Large intestine (tissue), 3 donors: ENCODE measurements at regions not wholly inside any gene's neighbourhood (a gene's known extent, or its start where the extent isn't known, plus 50 kb on each side); places are given as distances from the start of the nearest gene placed in this dataset.

Experiments
- DNase-seq, 2 donors: peaks; one replicate each; pipeline versions ENCODE4 v3.0.0 to v3.0.0-alpha.2; 2013
- H3K27ac ChIP-seq: one replicate; pipeline ENCODE4 v1.5.1; 2013; ENCODE audit warnings: low read length
- H3K27me3 ChIP-seq: 2 replicates; pipeline ENCODE4 v1.6.1; 2013; ENCODE audit warnings: low read length; ENCODE audit not compliant: control insufficient read depth, insufficient read depth
- H3K36me3 ChIP-seq: 2 replicates; pipeline ENCODE4 v1.6.1; 2013; ENCODE audit warnings: low read length; ENCODE audit not compliant: control insufficient read depth, insufficient read depth
- H3K4me1 ChIP-seq: one replicate; pipeline ENCODE4 v1.6.1; 2013; ENCODE audit warnings: low read length; ENCODE audit not compliant: control insufficient read depth, insufficient read depth
- H3K4me3 ChIP-seq: one replicate; pipeline ENCODE4 v1.5.1; 2013; ENCODE audit warnings: low read length
- H3K9me3 ChIP-seq: one replicate; pipeline ENCODE4 v1.6.1; 2013; ENCODE audit warnings: mild to moderate bottlenecking, low read depth, low read length, moderate library complexity; ENCODE audit not compliant: control insufficient read depth
- WGBS: methylation state at CpG from one replicate; pipeline ENCODE4 v1.1.5; 2013; ENCODE audit warnings: low lambda C conversion rate; ENCODE audit not compliant: insufficient coverage; 5-methylcytosine and 5-hydroxymethylcytosine counted together

DNA sequence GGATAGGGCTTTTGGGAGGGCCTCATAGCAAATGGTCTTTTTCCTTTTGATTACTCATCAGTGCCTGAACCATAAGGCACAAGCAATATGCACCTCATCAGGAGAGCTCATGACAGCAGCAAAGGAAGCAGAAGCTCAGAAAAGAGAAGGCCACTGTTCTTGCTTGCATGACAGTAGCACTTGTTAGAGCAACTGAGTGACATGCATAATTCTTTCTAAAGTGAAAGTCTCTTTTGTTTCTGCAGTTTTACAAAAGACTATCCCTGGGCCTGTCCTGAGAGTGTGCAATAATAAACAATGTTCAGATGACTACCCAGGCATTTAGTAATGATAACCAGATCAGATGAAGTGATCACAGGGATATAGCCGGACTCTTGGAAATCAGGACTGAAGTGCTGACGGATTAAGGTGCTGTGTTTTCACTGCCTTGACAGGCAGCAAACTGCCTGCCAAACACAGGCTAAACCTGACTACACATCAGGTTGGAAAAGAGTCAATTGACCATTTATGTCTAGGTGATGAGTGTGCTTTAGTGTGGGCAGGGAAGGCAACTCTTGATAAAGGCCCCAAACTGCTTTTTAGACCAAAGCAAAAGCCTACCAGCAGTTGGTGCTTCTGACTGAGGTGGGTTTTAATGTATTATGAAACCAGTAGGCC lies 1860.3 kb downstream of the TP53TG3F start:
- no peak for DNase-seq
- H3K9me3 ChIP-seq: no peaks in the 10 kb centered on the region
- no CpG with 5 or more reads among the region's 2 CpGs for WGBS
- H3K4me3 ChIP-seq: no peak overlapping the region
- H3K4me1 ChIP-seq: no peaks in the 10 kb centered on the region
- H3K27me3 ChIP-seq: no peaks in the 10 kb centered on the region
- no peak overlapping the region for H3K27ac ChIP-seq
- no peaks in the 10 kb centered on the region for H3K36me3 ChIP-seq

DNA sequence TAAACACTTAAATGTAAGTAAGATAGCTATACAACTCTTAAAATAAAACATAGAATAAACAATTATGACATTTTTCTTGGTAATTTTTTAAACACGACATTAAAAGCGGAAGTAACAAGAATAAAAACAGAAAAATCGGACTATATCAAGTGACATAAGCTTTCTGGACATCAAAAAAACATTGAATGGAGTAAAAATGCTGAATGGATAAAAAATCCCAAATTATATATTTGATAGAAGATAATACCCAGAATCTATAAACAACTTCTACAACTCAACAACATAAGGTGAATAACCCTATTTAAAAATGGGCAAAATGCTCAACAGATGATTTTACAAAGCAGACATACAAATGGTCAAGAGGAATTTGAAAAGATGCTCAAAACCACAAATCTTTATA lies 1866.5 kb downstream of the TP53TG3F start:
- H3K9me3 ChIP-seq: no peaks in the 10 kb centered on the region
- H3K27ac ChIP-seq: no peak overlapping the region
- 56% methylated on average over 3 of the region's 3 CpGs for WGBS
- H3K4me1 ChIP-seq: no peaks in the 10 kb centered on the region
- H3K4me3 ChIP-seq: no peak overlapping the region
- DNase-seq: no peak
- no peaks in the 10 kb centered on the region for H3K36me3 ChIP-seq
- H3K27me3 ChIP-seq: no peaks in the 10 kb centered on the region

GRCh38 chr16:35339337-35339736 lies 1879.9 kb downstream of the TP53TG3F start:
- DNase-seq: no peak
- Histone ChIP-seq H3K4me3 (no peak overlapping the region), H3K27ac (no peak overlapping the region), H3K36me3 (no peaks in the 10 kb centered on the region), H3K4me1 (no peaks in the 10 kb centered on the region), H3K27me3 (no peaks in the 10 kb centered on the region), H3K9me3 (peaks cover 5% of the 10 kb centered on the region)

DNA sequence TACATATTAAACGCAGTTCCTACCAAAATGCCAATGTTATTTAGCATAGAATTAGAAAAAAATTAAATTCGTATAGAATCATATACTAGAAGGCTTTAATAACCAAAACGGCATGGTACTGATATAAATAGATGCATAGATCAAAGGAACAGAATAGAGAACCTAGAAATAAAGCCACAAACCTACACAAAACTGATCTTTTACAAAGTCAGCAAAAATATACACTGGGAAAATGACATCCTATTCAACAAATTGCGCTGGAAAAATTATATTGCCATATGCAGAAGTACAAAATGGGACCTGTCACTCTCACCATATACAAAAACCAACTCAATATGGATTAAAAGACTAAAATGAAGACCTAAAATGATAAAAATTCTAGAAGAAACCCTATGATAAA lies 1882.6 kb downstream of the TP53TG3F start:
- Histone ChIP-seq H3K4me3 (no peak overlapping the region), H3K9me3 (peaks cover 7% of the 10 kb centered on the region), H3K36me3 (no peaks in the 10 kb centered on the region), H3K4me1 (no peaks in the 10 kb centered on the region), H3K27ac (no peak overlapping the region), H3K27me3 (no peaks in the 10 kb centered on the region)
- 80% methylated on average over 2 of the region's 4 CpGs for WGBS
- no peak for DNase-seq

DNA sequence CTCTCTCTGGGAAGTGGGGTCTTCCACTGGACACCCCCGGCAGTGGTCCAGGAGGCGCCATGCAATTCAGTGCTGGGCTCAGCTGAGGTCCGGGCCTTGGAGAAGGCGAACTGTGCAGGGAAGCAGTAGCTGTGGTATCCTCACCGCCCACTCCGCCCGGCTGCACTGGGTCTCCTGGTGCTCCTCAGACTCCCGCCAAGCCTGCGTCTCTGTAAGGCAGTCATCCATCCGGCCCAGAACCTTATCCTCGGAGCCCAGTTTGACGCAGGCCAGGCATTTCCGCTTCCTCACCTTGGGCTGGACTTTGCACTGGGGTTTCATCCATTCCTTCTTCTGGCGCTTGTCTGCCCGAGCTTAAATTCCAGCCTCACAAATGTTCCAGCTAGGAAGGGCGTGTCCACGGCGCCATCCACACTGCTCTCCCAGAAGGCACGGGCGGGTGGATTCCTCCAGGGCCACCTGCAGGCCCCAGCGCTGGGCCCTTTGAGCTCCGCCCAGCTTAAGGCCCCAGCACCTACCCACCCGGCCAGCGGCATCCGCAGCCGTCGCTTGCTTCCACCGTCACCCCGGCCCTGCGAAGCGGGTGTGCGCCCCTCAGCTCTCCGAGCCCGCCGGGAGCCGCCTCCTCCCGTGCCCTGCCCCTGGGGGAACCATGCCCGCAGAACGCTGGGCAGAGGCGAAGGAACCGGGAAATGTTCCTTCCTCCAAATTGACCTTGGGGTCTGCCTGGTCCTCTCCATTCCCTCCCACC lies 1884.8 kb downstream of the TP53TG3F start:
- WGBS: no CpG with 5 or more reads among the region's 41 CpGs
- H3K27me3 ChIP-seq: no peaks in the 10 kb centered on the region
- H3K4me3 ChIP-seq: no peak overlapping the region
- H3K27ac ChIP-seq: no peak overlapping the region
- no peaks in the 10 kb centered on the region for H3K36me3 ChIP-seq
- no peaks in the 10 kb centered on the region for H3K4me1 ChIP-seq
- DNase-seq: no peak
- H3K9me3 ChIP-seq: peaks cover 7% of the 10 kb centered on the region

GRCh38 chr16:35352431-35352830 lies 1893.0 kb downstream of the TP53TG3F start:
- Histone ChIP-seq H3K4me1 (no peaks in the 10 kb centered on the region), H3K4me3 (no peak overlapping the region), H3K27ac (no peak overlapping the region), H3K27me3 (no peaks in the 10 kb centered on the region), H3K36me3 (no peaks in the 10 kb centered on the region), H3K9me3 (peaks cover 5% of the 10 kb centered on the region)
- no CpG with 5 or more reads among the region's 29 CpGs for WGBS
- DNase-seq: no peak

- Histone ChIP-seq H3K4me3 (no peak overlapping the region), H3K36me3 (no peaks in the 10 kb centered on the region), H3K27ac (no peak overlapping the region), H3K4me1 (no peaks in the 10 kb centered on the region), H3K9me3 (no peaks in the 10 kb centered on the region), H3K27me3 (no peaks in the 10 kb centered on the region)
- DNase-seq: no peak
- WGBS: no CpG with 5 or more reads among the region's 3 CpGs
Measured at GRCh38 chr16:35363510-35363909, 1904.1 kb downstream of the TP53TG3F start.

DNA sequence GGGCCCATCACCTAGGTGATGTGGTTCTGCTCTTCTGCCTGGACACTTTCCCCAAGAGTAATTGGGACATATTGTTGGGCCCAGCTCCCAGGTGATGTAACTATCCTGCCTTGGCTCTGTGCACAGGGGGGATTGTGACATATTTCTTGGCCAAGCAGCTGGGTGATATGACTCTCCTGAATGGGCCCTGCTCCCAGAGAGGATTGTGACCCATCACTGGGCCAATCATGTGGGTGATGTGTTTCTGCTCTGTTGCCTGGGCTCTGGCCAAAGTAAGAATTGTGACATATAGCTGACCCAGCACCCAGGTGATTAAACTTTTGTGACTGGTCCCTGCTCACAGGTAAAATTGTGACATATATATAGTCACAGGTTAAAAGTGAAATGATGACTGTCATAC lies 1904.9 kb downstream of the TP53TG3F start:
- Histone ChIP-seq H3K27ac (no peak overlapping the region), H3K4me1 (no peaks in the 10 kb centered on the region), H3K9me3 (no peaks in the 10 kb centered on the region), H3K27me3 (no peaks in the 10 kb centered on the region), H3K4me3 (no peak overlapping the region), H3K36me3 (no peaks in the 10 kb centered on the region)
- no peak for DNase-seq

DNA sequence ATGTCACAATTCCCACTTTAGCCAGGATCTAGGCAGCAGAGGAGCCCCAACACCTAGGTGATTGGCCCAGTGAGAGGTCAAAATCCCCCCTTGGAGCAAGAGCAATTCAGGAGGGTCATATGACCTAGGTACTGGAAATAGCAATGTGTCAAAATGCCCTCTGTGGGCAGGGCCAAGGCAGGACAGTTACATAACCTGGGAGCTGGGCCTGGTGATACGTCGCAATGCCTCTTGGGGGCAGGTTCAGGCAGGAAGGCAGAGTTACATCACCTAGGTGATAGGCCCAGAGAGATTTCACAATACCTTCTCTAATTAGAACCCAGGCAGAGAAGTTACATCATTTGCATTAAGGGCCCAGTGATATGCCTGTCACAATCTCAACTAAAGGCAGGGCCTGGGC lies 1906.3 kb downstream of the TP53TG3F start:
- Histone ChIP-seq H3K36me3 (no peaks in the 10 kb centered on the region), H3K4me3 (no peak overlapping the region), H3K4me1 (no peaks in the 10 kb centered on the region), H3K27ac (no peak overlapping the region), H3K27me3 (no peaks in the 10 kb centered on the region), H3K9me3 (no peaks in the 10 kb centered on the region)
- no peak for DNase-seq
- WGBS: no CpG with 5 or more reads among the region's 2 CpGs

DNA sequence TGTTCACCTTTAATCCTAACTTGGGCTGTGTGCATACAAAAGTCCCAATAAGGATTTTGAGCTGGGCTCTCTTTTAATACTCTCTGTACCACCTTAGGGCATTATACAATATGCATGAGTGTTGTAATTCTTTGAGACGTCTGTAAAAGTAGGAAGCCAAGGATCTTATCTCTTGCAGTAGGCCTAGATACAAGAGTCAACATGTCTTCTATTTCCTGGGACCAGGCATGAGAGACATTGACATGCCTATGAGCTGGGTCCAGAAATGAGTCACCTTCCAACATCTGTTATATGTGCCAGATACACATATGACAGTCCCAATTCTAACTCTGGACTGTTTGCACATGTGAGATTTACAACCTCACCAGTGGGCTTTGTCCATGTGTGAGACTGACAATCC lies 1911.2 kb downstream of the TP53TG3F start:
- no peak overlapping the region for H3K4me3 ChIP-seq
- H3K36me3 ChIP-seq: no peaks in the 10 kb centered on the region
- no peaks in the 10 kb centered on the region for H3K27me3 ChIP-seq
- H3K27ac ChIP-seq: no peak overlapping the region
- no peaks in the 10 kb centered on the region for H3K9me3 ChIP-seq
- no CpG with 5 or more reads among the region's 1 CpG for WGBS
- no peak for DNase-seq
- H3K4me1 ChIP-seq: no peaks in the 10 kb centered on the region

- no peak overlapping the region for H3K27ac ChIP-seq
- no peak for DNase-seq
- H3K4me3 ChIP-seq: no peak overlapping the region
- no peaks in the 10 kb centered on the region for H3K9me3 ChIP-seq
- WGBS: 50% methylated on average over 2 of the region's 2 CpGs
- no peaks in the 10 kb centered on the region for H3K4me1 ChIP-seq
- no peaks in the 10 kb centered on the region for H3K27me3 ChIP-seq
- no peaks in the 10 kb centered on the region for H3K36me3 ChIP-seq
Measured at GRCh38 chr16:35377142-35377541, 1917.7 kb downstream of the TP53TG3F start.
